AG10803 (cell line): ENCODE measurements at regions not wholly inside any gene's neighbourhood (a gene's known extent, or its start where the extent isn't known, plus 50 kb on each side); places are given as distances from the start of the nearest gene placed in this dataset.

ENCODE experiments used
- DNase-seq: peaks from one replicate; pipeline ENCODE4 v3.0.0; 2010; ENCODE audit warnings: low read depth
- H3K4me3 ChIP-seq: 2 replicates; pipeline ENCODE4 v1.5.1; 2011; ENCODE audit warnings: mild to moderate bottlenecking, low read length, control low read depth
- TF ChIP-seq, protein P1 (sequence below): conservative IDR thresholded peaks from 2 replicates; pipeline ENCODE4 v1.5.1; 2011; ENCODE audit warnings: mild to moderate bottlenecking, low read length, control low read depth, inconsistent platforms

DNA sequence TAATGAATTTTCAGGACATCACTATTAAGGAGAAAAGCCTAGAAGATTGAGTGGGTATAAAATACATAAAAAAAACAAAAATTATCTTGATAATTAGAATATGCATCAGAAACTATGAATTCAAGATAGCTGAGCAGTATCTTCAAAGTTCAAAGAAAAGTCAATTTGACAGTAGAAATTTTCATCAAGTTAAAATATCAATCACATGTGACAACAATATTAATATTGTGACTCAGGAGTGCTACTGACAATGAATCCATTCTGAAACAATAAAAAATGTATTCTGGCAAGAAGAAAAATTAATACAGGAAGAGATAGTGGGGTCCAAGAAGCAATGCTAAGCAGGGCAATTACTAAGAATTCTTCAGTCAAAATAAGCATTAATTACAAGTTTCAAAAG, 151.9 kb upstream of the GLRA2 start:
- TF ChIP-seq, protein P1, sequence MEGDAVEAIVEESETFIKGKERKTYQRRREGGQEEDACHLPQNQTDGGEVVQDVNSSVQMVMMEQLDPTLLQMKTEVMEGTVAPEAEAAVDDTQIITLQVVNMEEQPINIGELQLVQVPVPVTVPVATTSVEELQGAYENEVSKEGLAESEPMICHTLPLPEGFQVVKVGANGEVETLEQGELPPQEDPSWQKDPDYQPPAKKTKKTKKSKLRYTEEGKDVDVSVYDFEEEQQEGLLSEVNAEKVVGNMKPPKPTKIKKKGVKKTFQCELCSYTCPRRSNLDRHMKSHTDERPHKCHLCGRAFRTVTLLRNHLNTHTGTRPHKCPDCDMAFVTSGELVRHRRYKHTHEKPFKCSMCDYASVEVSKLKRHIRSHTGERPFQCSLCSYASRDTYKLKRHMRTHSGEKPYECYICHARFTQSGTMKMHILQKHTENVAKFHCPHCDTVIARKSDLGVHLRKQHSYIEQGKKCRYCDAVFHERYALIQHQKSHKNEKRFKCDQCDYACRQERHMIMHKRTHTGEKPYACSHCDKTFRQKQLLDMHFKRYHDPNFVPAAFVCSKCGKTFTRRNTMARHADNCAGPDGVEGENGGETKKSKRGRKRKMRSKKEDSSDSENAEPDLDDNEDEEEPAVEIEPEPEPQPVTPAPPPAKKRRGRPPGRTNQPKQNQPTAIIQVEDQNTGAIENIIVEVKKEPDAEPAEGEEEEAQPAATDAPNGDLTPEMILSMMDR = no peak
- DNase-seq = no peak
- no peak overlapping the region for H3K4me3 ChIP-seq

DNA sequence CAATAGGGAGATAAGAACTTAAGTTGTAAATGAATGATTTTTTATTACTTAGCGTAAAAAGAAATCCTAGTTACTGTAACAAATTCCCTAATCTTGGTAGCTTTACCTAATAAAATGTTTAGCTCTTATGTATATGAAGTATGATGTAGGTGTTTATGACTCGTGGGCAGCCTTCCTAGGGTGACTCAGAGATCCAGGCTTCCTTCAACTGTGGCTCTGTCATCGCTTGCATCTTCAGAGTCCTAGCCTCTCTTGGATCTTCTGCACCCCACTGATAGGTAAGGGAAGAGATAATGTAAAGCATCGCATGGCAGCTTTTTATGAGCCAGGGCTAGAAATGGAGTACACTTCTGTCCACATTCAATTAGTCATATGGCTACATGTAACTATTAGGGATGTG, 165.6 kb upstream of the GLRA2 start:
- TF ChIP-seq, protein P1 = no peak
- no peak for DNase-seq
- H3K4me3 ChIP-seq = no peak overlapping the region

DNA sequence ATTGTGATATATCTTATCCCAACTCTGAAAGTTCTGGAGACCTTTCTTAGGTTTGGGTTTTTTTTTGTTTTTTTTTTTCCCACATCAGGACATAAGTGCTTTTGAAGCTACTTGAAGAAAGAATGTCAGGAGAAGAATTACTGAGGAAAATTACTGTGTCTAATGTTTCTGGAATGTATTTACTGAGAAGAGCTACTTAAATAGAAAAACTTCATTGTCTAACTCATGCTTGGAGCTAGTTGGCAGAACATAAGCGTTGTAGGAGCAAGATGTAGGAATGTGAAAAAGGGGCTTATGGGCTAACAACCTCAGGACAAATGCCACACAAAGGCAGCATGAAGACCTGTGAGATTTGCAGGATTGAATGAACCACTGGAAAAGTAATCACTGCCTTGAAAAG, 166.6 kb upstream of the GLRA2 start:
- peak; percentile 72 for DNase-seq
- no peak overlapping the region for H3K4me3 ChIP-seq
- TF ChIP-seq, protein P1 = no peak

DNA sequence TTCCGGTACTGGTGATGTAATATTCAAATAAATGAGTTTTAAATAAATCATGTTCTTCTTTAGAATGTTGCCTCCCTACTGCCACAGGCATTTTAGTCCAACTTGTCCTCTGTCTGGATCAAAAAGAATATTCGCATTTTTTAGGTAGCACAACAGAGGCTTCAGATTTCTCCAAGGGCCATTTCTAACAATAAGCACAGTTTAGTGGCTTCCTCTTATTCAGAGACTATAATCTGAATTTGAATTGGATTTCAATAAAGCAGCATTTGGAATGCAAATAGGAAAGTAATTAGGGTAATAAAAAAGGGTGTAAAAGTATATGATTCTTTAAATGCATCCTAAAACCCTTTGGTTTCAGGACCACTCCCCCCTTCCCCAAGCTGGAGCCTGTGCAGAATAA, 167.9 kb upstream of the GLRA2 start:
- TF ChIP-seq, protein P1 = no peak
- DNase-seq = no peak
- no peak overlapping the region for H3K4me3 ChIP-seq

DNA sequence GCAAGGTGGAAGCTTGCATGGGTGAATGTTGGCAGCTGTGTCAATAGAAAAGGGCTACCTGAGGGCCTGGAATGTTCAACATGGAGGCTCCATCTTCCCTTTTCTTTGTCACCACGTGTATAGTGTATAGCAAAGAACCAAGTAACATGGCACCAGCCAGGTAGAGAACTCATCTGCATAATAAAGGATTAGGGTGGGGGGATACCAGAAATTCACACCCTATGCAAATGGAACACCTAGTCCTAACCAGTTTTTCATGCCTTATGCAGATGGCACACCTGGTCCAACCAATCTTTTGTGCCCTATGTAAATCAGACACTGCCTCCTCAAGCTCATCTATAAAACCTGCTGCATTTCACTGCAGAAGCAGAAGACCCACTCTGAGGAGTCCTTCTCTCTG, 169.6 kb upstream of the GLRA2 start:
- no peak for DNase-seq
- TF ChIP-seq, protein P1 = no peak
- no peak overlapping the region for H3K4me3 ChIP-seq

DNA sequence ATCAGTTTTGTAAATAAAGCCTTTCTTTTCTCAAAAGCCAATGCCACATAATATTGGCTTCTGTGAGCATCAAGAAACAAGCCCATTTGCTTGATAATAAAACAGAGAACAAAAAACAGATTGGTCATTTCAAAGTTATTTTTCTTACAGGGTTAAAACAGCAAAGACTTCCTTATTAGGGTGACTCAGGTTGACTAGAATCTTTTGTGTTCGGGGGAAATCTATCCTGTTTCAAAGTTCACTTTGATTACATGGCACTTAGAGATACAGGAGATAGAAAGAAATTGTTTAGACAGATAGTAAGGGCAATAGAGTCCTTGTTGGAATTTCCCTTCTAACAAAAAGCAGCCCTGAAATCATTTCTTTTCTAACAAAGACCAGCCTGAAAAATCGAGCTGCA, 170.0 kb upstream of the GLRA2 start:
- DNase-seq = no peak
- TF ChIP-seq, protein P1 = no peak
- no peak overlapping the region for H3K4me3 ChIP-seq

DNA sequence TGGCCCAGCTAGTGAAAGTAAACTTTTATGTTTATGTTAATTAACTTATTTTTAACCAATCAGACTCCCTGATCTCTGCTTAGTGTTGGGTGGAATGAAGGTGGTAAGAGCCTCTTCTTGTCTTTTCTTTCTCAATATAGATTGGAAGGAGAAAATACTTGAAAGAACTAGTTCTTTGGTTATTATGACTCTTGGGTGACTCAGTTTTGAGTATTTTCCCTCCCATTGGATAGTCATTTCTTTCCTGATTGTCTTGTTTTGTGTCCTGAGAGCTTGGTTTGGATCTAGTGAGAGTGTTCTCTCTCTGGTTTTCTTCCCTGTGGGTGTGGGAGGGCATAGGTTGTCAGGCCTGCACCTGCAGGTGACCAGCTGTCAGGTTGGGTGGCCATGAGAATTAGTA, 172.0 kb upstream of the GLRA2 start:
- no peak for DNase-seq
- TF ChIP-seq, protein P1 = no peak
- H3K4me3 ChIP-seq = no peak overlapping the region
